Liver (tissue), 8 donors: ENCODE measurements at regions not wholly inside any gene's neighbourhood (a gene's known extent, or its start where the extent isn't known, plus 50 kb on each side); places are given as distances from the start of the nearest gene placed in this dataset.
"Not testable (repeated sequence)": the region's sequence is repeated elsewhere in the genome, so short reads cannot be mapped to it uniquely, and the experiment has no call there.

ENCODE experiments used
- DNase-seq: peaks from one replicate; pipeline ENCODE4 v3.0.0-alpha.2; 2017; ENCODE audit warnings: low spot score
- H3K27ac ChIP-seq, 2 donors: one replicate each; pipeline ENCODE4 v1.7.0; 2013; ENCODE audit warnings: inconsistent platforms in 2 of 2, low read length in 2 of 2, control low read depth in 1 of 2, low read depth in 1 of 2, mild to moderate bottlenecking in 1 of 2
- H3K27me3 ChIP-seq, 4 donors: one replicate each; pipeline versions ENCODE4 v1.6.1 to v1.7.0; 2013; ENCODE audit warnings: low read length in 3 of 4, inconsistent platforms in 1 of 4, mild to moderate bottlenecking in 1 of 4, moderate library complexity in 1 of 4; ENCODE audit not compliant: control insufficient read depth in 4 of 4, insufficient read depth in 4 of 4
- H3K36me3 ChIP-seq, 4 donors: one replicate each; pipeline versions ENCODE4 v1.6.1 to v1.7.0; 2013; ENCODE audit warnings: low read length in 3 of 4, mild to moderate bottlenecking in 3 of 4, low read depth in 1 of 4, moderate library complexity in 1 of 4; ENCODE audit not compliant: control insufficient read depth in 4 of 4, insufficient read depth in 3 of 4
- H3K4me1 ChIP-seq, 4 donors: one replicate each; pipeline versions ENCODE4 v1.6.1 to v1.7.0; 2013; ENCODE audit warnings: low read length in 3 of 4, mild to moderate bottlenecking in 3 of 4, moderate library complexity in 1 of 4; ENCODE audit not compliant: control insufficient read depth in 4 of 4, insufficient read depth in 4 of 4
- H3K4me3 ChIP-seq, 3 donors: one replicate each; pipeline versions ENCODE4 v1.6.1 to v1.7.0; 2013; ENCODE audit warnings: low read length in 3 of 3, control low read depth in 1 of 3, low read depth in 1 of 3, mild to moderate bottlenecking in 1 of 3
- H3K9ac ChIP-seq, 2 donors: one replicate each; pipeline ENCODE4 v1.7.0; 2013; ENCODE audit warnings: low read length in 2 of 2, mild to moderate bottlenecking in 2 of 2, moderate library complexity in 2 of 2, control low read depth in 1 of 2, low read depth in 1 of 2
- H3K9me3 ChIP-seq, 4 donors: one replicate each; pipeline versions ENCODE4 v1.6.1 to v1.7.0; 2013; ENCODE audit warnings: low read length in 3 of 4; ENCODE audit not compliant: control insufficient read depth in 4 of 4
- CTCF ChIP-seq: fragments of 150-350 bp; IDR thresholded peaks from 2 replicates; pipeline ENCODE4 v1.5.1; 2017; ENCODE audit warnings: improper control_type of control experiment, low read depth, low read length; ENCODE audit not compliant: missing input control
- EGR1 ChIP-seq, 2 donors: IDR thresholded peaks; 2 replicates each; pipeline ENCODE4 v1.6.1; 2016 to 2018; ENCODE audit warnings: antibody characterized with exemption in 2 of 2, low read depth in 2 of 2
- FOXA1 ChIP-seq: IDR thresholded peaks from 2 replicates; pipeline ENCODE4 v1.6.1; 2016; ENCODE audit warnings: antibody characterized with exemption
- FOXA2 ChIP-seq: IDR thresholded peaks from 2 replicates; pipeline ENCODE4 v1.6.1; 2016; ENCODE audit warnings: antibody characterized with exemption
- GABPA ChIP-seq, 2 donors: IDR thresholded peaks in 1 of 2; conservative IDR thresholded peaks in 1 of 2; 2 replicates each; pipeline ENCODE4 v1.6.1; 2016; ENCODE audit warnings: antibody characterized with exemption in 2 of 2, mild to moderate bottlenecking in 1 of 2, moderate library complexity in 1 of 2
- HNF4A ChIP-seq, 2 donors: conservative IDR thresholded peaks; 2 replicates each; pipeline ENCODE4 v1.6.1; 2016; ENCODE audit warnings: antibody characterized with exemption in 2 of 2, mild to moderate bottlenecking in 2 of 2
- HNF4G ChIP-seq: IDR thresholded peaks from 2 replicates; pipeline ENCODE4 v1.6.1; 2016; ENCODE audit warnings: antibody characterized with exemption
- JUND ChIP-seq, 2 donors: IDR thresholded peaks; 2 replicates each; pipeline ENCODE4 v1.6.1; 2016; ENCODE audit warnings: antibody characterized with exemption in 2 of 2
- NR2F2 ChIP-seq: IDR thresholded peaks from 2 replicates; pipeline ENCODE4 v1.6.1; 2016; ENCODE audit warnings: antibody characterized with exemption
- RAD21 ChIP-seq, 2 donors: IDR thresholded peaks; 2 replicates each; pipeline ENCODE4 v1.6.1; 2016; ENCODE audit warnings: antibody characterized with exemption in 2 of 2, mild to moderate bottlenecking in 2 of 2
- REST ChIP-seq: IDR thresholded peaks from 2 replicates; pipeline ENCODE4 v1.6.1; 2016; ENCODE audit warnings: antibody characterized with exemption, mild to moderate bottlenecking
- RXRA ChIP-seq, 2 donors: IDR thresholded peaks; 2 replicates each; pipeline ENCODE4 v1.6.1; 2017 to 2018; ENCODE audit warnings: antibody characterized with exemption in 2 of 2, mild to moderate bottlenecking in 1 of 2
- SP1 ChIP-seq: IDR thresholded peaks from 2 replicates; pipeline ENCODE4 v1.6.1; 2018; ENCODE audit warnings: antibody characterized with exemption, mild to moderate bottlenecking
- TAF1 ChIP-seq: conservative IDR thresholded peaks from 2 replicates; pipeline ENCODE4 v1.6.1; 2016; ENCODE audit warnings: antibody characterized with exemption, mild to moderate bottlenecking
- YY1 ChIP-seq: IDR thresholded peaks from 2 replicates; pipeline ENCODE4 v1.6.1; 2016; ENCODE audit warnings: antibody characterized with exemption, mild to moderate bottlenecking
- ZBTB33 ChIP-seq: IDR thresholded peaks from 2 replicates; pipeline ENCODE4 v1.6.1; 2016; ENCODE audit warnings: antibody characterized with exemption
- WGBS: extraction: QIAGEN DNeasy Blood & Tissue Kit; methylation state at CpG from one replicate; pipeline ENCODE4 v1.1.7; 2013; 5-methylcytosine and 5-hydroxymethylcytosine counted together
- TF ChIP-seq, protein P1 (sequence below): IDR thresholded peaks from 2 replicates; pipeline ENCODE4 v1.6.1; 2016; ENCODE audit warnings: antibody characterized with exemption
- TF ChIP-seq, protein P2 (sequence below): IDR thresholded peaks from 2 replicates; pipeline ENCODE4 v1.6.1; 2016; ENCODE audit warnings: antibody characterized with exemption
- donor health status: healthy.
- donor health status: healthy.
- donor health status: healthy.
- donor health status: healthy.
- donor health status: healthy.

- H3K36me3 ChIP-seq, H3K27ac ChIP-seq, H3K9me3 ChIP-seq, DNase-seq, H3K27me3 ChIP-seq, H3K4me1 ChIP-seq, H3K4me3 ChIP-seq, H3K9ac ChIP-seq: not testable (repeated sequence)
- 78% methylated on average over 4 of the region's 4 CpGs for WGBS
Measured at GRCh38 chr17:6373599-6373998, 61.3 kb downstream of the AIPL1 start.

- 64% methylated on average over 2 of the region's 2 CpGs for WGBS
- H3K27ac ChIP-seq, result no peak overlapping the region
- H3K9me3 ChIP-seq, result no peaks in the 10 kb centered on the region
- H3K27me3 ChIP-seq, result peaks cover 0 to 7% (median 0%) of the 10 kb centered on the region in 4 donors
- no peaks in the 10 kb centered on the region for H3K36me3 ChIP-seq
- TF ChIP-seq FOXA2 (no peak), NR2F2 (no peak), REST (no peak), GABPA (IDR thresholded peaks at IDR 0.05 in 1 of 2, conservative IDR thresholded peaks at IDR 0.05 in 1 of 2) (no peak), RXRA (IDR thresholded peaks at IDR 0.05) (no peak), HNF4G (no peak), ZBTB33 (no peak), JUND (IDR thresholded peaks at IDR 0.05) (no peak), TAF1 (no peak), SP1 (no peak), YY1 (no peak), CTCF (no peak), FOXA1 (no peak), EGR1 (IDR thresholded peaks at IDR 0.05; ENCODE audit: low read depth in 2 of 2) (no peak), HNF4A (conservative IDR thresholded peaks at IDR 0.05) (no peak), RAD21 (IDR thresholded peaks at IDR 0.05) (no peak)
- TF ChIP-seq, protein P1, sequence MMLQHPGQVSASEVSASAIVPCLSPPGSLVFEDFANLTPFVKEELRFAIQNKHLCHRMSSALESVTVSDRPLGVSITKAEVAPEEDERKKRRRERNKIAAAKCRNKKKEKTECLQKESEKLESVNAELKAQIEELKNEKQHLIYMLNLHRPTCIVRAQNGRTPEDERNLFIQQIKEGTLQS, result no peak
- TF ChIP-seq, protein P2, sequence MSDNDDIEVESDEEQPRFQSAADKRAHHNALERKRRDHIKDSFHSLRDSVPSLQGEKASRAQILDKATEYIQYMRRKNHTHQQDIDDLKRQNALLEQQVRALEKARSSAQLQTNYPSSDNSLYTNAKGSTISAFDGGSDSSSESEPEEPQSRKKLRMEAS, result no peak
- no peak overlapping the region for H3K9ac ChIP-seq
- H3K4me3 ChIP-seq, result no peak overlapping the region
- no peak for DNase-seq
- H3K4me1 ChIP-seq, result no peaks in the 10 kb centered on the region
Measured at GRCh38 chr17:6366221-6366666, 68.7 kb downstream of the AIPL1 start.
